ENCODE measurements at regions not wholly inside any gene's neighbourhood (a gene's known extent, or its start where the extent isn't known, plus 50 kb on each side); places are given as distances from the start of the nearest gene placed in this dataset.
"Not testable (repeated sequence)": the region's sequence is repeated elsewhere in the genome, so short reads cannot be mapped to it uniquely, and the experiment has no call there.

- Mint-ChIP-seq H3K27me3 (ENCODE audit: low read depth) (no peaks in the 10 kb centered on the region), H3K27ac (no peak overlapping the region), H3K9me3 (peaks cover 35% of the 10 kb centered on the region), H3K4me1 (ENCODE audit: low read depth) (no peaks in the 10 kb centered on the region), H3K36me3 (ENCODE audit: low read depth) (no peaks in the 10 kb centered on the region), H3K4me3 (ENCODE audit: low read depth) (no peak overlapping the region)
- intact Hi-C loops (cut with micrococcal nuclease): no loop called here
- no peak for DNase-seq (ENCODE audit: low spot score)
These were observed 145.9 kb upstream of the ZFP42 start for GRCh38 chr4:187849556-187850225.

DNA sequence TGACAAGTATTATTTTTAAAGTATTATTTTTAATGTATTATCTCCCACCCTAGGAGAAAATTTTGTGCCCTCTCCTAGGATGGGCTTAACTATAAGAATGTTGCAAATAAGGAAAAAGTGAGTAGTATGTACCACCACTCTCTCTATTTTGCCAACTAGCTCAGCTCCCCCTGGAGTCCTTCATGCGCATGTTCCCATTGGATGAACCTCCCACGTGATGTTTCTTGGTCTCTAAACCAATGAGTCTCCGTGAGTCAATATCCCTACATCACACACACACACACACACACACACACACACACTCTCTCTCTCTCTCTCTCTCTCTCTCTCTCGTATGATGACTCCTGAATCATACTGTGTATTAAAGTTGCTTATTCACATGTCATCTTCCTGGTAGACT lies 129.7 kb upstream of the ZFP42 start:
- Mint-ChIP-seq H3K4me3 (ENCODE audit: low read depth) (no peak overlapping the region), H3K27me3 (ENCODE audit: low read depth) (no peaks in the 10 kb centered on the region), H3K27ac (no peak overlapping the region), H3K36me3 (ENCODE audit: low read depth) (no peaks in the 10 kb centered on the region), H3K9me3 (peaks cover 26% of the 10 kb centered on the region), H3K4me1 (ENCODE audit: low read depth) (no peaks in the 10 kb centered on the region)
- intact Hi-C loops (cut with micrococcal nuclease): no loop called here
- DNase-seq (ENCODE audit: low spot score): no peak

DNA sequence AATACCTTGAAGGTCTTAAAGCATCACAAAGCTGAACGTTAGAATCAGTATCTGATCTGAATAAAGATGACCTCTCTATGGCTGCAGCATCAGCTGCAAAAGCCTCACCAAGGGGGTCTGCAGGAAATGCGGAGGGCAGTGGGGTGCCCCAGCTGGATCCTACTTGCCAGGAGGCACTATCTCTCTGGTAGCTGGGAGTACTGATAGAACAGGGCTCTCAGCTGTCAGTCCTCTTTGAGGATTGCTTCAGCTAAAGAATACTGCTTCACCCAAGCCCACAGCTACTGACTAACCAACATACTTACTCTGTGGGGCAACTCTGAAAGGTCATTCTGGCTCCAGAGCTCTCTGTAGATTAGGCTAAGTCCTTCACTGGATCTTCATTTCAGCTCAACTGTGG lies 112.5 kb upstream of the ZFP42 start:
- H3K4me1 Mint-ChIP-seq (ENCODE audit: low read depth): no peaks in the 10 kb centered on the region
- no peak for DNase-seq (ENCODE audit: low spot score)
- H3K9me3 Mint-ChIP-seq: peaks cover 37% of the 10 kb centered on the region
- intact Hi-C loops (cut with micrococcal nuclease): no loop called here
- no peak overlapping the region for H3K4me3 Mint-ChIP-seq (ENCODE audit: low read depth)
- H3K36me3 Mint-ChIP-seq (ENCODE audit: low read depth): no peaks in the 10 kb centered on the region
- H3K27ac Mint-ChIP-seq: no peak overlapping the region
- H3K27me3 Mint-ChIP-seq (ENCODE audit: low read depth): no peaks in the 10 kb centered on the region

DNA sequence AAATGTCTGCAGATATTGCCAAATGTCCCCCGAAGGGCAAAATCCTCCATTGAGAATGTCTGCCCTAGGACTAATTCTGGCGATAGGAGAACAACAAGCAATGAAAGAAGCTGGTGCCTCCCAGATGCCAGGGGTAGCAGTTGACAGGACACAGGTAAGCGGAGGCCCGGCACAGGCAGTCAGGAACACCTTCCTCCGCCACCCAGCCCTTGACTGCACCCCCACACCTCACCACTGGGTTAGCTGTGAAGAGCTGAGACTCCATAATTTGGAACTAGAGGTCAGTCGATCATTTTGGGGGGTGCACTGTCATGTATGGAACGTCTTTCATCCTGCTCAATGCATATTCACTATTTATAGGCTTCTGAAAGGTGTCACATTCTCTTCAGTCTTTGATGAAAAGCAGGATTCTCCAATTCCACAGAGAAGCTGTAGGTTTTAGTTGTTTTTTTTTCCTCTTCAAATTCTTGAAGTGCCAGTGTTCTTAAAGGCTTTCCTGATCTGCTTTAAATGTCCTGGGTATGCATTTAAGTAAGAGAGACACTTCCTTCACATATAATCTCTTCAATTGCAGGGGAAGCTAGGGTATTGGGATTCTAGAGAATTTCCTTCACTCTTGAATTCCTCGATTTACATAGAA lies 111.6 kb upstream of the ZFP42 start:
- Mint-ChIP-seq H3K4me1 (ENCODE audit: low read depth) (no peaks in the 10 kb centered on the region), H3K27me3 (ENCODE audit: low read depth) (no peaks in the 10 kb centered on the region), H3K4me3 (ENCODE audit: low read depth) (no peak overlapping the region), H3K9me3 (peaks cover 39% of the 10 kb centered on the region), H3K36me3 (ENCODE audit: low read depth) (no peaks in the 10 kb centered on the region), H3K27ac (no peak overlapping the region)
- intact Hi-C loops (cut with micrococcal nuclease): no loop called here
- DNase-seq (ENCODE audit: low spot score): no peak

DNA sequence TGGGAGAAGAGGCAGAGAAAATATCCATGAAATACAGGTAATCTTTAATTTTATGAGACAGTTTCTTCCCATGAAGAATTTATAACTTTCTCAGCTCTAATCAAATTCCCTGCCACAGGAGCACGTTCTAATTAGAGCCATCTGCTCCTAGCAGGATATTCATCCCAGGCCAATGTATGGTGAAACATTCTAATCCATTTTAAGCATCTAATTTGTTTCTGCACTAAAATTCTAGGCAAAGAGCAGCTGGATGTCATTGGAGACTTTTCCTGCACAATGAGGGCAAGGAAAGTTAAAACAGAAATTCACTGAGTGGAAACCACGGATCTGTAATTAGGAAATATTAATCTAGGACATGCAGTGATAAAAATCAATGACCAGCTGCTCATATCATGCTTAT lies 107.7 kb upstream of the ZFP42 start:
- no peak for DNase-seq (ENCODE audit: low spot score)
- no peaks in the 10 kb centered on the region for H3K36me3 Mint-ChIP-seq (ENCODE audit: low read depth)
- peaks cover 45% of the 10 kb centered on the region for H3K9me3 Mint-ChIP-seq
- H3K4me1 Mint-ChIP-seq (ENCODE audit: low read depth): no peaks in the 10 kb centered on the region
- H3K27ac Mint-ChIP-seq: no peak overlapping the region
- H3K4me3 Mint-ChIP-seq (ENCODE audit: low read depth): no peak overlapping the region
- intact Hi-C loops (cut with micrococcal nuclease): no loop called here
- H3K27me3 Mint-ChIP-seq (ENCODE audit: low read depth): no peaks in the 10 kb centered on the region

DNA sequence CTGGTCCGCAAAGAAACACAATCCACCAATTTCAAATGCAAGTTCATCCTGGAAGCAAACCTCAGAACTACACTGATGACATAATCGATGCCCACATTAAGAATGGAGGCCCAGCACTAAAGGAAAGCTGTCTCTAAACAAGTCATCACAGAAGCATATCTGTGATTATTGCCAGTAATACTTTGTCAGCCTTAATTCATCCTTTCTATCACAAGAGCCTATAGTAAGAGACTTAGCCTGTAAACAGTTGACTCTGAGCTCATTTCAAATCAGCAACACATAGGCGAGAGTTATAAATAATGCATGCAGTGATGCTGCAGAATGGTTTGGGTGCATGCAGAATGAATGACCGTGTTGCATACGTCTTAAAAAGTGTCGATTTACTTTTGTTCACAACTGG lies 105.9 kb upstream of the ZFP42 start:
- H3K9me3 Mint-ChIP-seq: peaks cover 51% of the 10 kb centered on the region
- no peak overlapping the region for H3K4me3 Mint-ChIP-seq (ENCODE audit: low read depth)
- no peaks in the 10 kb centered on the region for H3K27me3 Mint-ChIP-seq (ENCODE audit: low read depth)
- H3K27ac Mint-ChIP-seq: no peak overlapping the region
- no peaks in the 10 kb centered on the region for H3K4me1 Mint-ChIP-seq (ENCODE audit: low read depth)
- H3K36me3 Mint-ChIP-seq (ENCODE audit: low read depth): no peaks in the 10 kb centered on the region
- intact Hi-C loops (cut with micrococcal nuclease): no loop called here
- no peak for DNase-seq (ENCODE audit: low spot score)

- no peak for DNase-seq (ENCODE audit: low spot score)
- Mint-ChIP-seq H3K27me3 (ENCODE audit: low read depth) (no peaks in the 10 kb centered on the region), H3K36me3 (ENCODE audit: low read depth) (no peaks in the 10 kb centered on the region), H3K27ac (no peak overlapping the region), H3K4me3 (ENCODE audit: low read depth) (no peak overlapping the region), H3K9me3 (peaks cover 42% of the 10 kb centered on the region), H3K4me1 (ENCODE audit: low read depth) (no peaks in the 10 kb centered on the region)
- intact Hi-C loops (cut with micrococcal nuclease): no loop called here
These were observed 102.2 kb upstream of the ZFP42 start for GRCh38 chr4:187893418-187893817.

DNA sequence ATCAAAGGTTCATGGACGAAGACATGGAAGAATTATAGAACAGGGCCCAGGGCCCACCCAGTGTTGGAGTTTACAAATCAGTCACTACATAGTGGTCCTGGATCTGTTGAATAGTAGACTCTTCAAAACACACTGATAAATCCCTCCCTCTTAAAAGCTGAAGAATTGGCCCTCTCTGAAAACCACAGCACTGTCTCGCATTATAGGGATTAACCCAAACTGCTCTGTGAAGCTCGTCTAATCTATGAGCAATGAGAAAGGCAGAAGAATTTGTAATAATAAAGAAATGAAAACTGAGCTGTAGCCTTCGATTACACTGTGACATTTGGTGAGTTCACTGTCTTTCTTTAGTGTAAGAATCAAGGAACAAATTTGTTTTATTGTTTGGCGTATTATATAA lies 92.5 kb upstream of the ZFP42 start:
- H3K27ac Mint-ChIP-seq: no peak overlapping the region
- intact Hi-C loops (cut with micrococcal nuclease): no loop called here
- no peak overlapping the region for H3K4me3 Mint-ChIP-seq (ENCODE audit: low read depth)
- no peaks in the 10 kb centered on the region for H3K36me3 Mint-ChIP-seq (ENCODE audit: low read depth)
- H3K4me1 Mint-ChIP-seq (ENCODE audit: low read depth): no peaks in the 10 kb centered on the region
- H3K27me3 Mint-ChIP-seq (ENCODE audit: low read depth): no peaks in the 10 kb centered on the region
- peaks cover 37% of the 10 kb centered on the region for H3K9me3 Mint-ChIP-seq
- no peak for DNase-seq (ENCODE audit: low spot score)

- H3K4me3 Mint-ChIP-seq (ENCODE audit: low read depth): no peak overlapping the region
- no peaks in the 10 kb centered on the region for H3K36me3 Mint-ChIP-seq (ENCODE audit: low read depth)
- no peaks in the 10 kb centered on the region for H3K27me3 Mint-ChIP-seq (ENCODE audit: low read depth)
- no peak for DNase-seq (ENCODE audit: low spot score)
- peaks cover 35% of the 10 kb centered on the region for H3K9me3 Mint-ChIP-seq
- H3K27ac Mint-ChIP-seq: no peak overlapping the region
- intact Hi-C loops (cut with micrococcal nuclease): no loop called here
- no peaks in the 10 kb centered on the region for H3K4me1 Mint-ChIP-seq (ENCODE audit: low read depth)
These were observed 91.9 kb upstream of the ZFP42 start for GRCh38 chr4:187903700-187904099.

DNA sequence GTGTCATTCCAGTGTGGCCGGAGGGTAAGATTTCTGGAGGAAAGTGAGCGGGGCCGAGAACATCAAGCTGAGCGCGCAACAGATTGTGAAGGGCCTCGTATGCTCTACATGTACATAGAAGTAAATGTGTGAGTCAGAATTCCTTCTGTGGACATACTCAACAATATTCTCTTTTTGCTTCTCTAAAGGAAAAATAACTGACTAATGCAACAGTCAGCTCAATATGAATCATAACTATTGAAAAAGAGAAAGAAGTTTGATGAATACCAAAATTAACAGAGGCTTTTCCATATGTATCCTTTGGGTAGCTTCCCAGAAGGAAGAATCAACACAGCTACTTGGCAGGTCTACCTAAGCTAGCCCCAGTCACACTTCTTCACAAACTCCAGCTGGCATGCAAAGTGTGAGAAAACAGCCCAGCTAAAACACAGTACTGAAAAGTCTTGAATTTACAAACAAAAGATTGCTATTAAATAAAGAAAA lies 87.5 kb upstream of the ZFP42 start:
- H3K9me3 Mint-ChIP-seq: peaks cover 5% of the 10 kb centered on the region
- DNase-seq (ENCODE audit: low spot score): no peak
- intact Hi-C loops (cut with micrococcal nuclease): no loop called here

DNA sequence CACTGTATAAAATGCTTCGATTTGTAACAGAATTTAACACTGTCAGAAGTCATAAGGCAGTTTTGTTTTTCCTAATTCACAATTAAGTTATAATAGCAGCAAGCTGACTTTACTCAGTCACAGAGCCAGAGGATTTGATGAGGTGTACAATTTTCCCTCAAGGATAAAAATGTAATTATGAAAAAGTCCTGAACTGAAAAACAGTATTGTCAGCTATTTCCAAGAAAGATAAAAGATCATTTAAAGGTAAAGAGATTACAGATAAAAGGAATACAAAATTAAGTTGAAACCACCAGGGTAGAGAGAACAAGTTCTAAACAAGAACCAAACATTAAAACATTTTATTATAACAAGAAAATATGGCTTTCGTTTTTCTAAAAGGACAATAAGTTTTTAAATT lies 86.8 kb upstream of the ZFP42 start:
- intact Hi-C loops (cut with micrococcal nuclease): no loop called here
- H3K27me3 Mint-ChIP-seq (ENCODE audit: low read depth): no peaks in the 10 kb centered on the region
- no peaks in the 10 kb centered on the region for H3K4me1 Mint-ChIP-seq (ENCODE audit: low read depth)
- no peak for DNase-seq (ENCODE audit: low spot score)
- no peak overlapping the region for H3K4me3 Mint-ChIP-seq (ENCODE audit: low read depth)
- no peaks in the 10 kb centered on the region for H3K36me3 Mint-ChIP-seq (ENCODE audit: low read depth)
- no peak overlapping the region for H3K27ac Mint-ChIP-seq
- peaks cover 9% of the 10 kb centered on the region for H3K9me3 Mint-ChIP-seq

More for the DNA sequence above, 87.5 kb upstream of the ZFP42 start:
- Mint-ChIP-seq H3K4me1 (ENCODE audit: low read depth) (no peaks in the 10 kb centered on the region), H3K4me3 (ENCODE audit: low read depth) (no peak overlapping the region), H3K36me3 (ENCODE audit: low read depth) (no peaks in the 10 kb centered on the region), H3K27ac (no peak overlapping the region), H3K27me3 (ENCODE audit: low read depth) (no peaks in the 10 kb centered on the region)

DNA sequence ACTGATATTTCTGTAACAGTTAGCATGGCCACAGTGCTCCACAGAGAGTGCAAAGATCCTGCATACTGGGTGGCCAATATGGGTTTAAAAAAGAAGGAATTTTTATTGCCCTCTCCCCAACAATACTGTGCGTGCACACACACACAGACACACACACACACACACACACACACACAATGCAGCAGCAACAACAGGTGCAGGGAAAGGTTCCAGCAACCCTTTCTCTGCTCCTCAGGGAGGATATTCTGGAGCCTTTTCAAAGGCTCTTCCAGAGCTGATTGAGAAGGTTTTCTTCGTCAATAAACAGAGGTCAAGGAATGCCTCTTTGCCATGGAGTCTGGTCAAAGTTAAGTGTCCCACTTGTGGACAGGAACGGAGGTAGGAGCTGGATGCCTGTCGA lies 84.8 kb upstream of the ZFP42 start:
- peaks cover 19% of the 10 kb centered on the region for H3K9me3 Mint-ChIP-seq
- H3K27me3 Mint-ChIP-seq (ENCODE audit: low read depth): no peaks in the 10 kb centered on the region
- H3K4me3 Mint-ChIP-seq (ENCODE audit: low read depth): no peak overlapping the region
- intact Hi-C loops (cut with micrococcal nuclease): no loop called here
- no peaks in the 10 kb centered on the region for H3K4me1 Mint-ChIP-seq (ENCODE audit: low read depth)
- no peak overlapping the region for H3K27ac Mint-ChIP-seq
- H3K36me3 Mint-ChIP-seq (ENCODE audit: low read depth): no peaks in the 10 kb centered on the region
- no peak for DNase-seq (ENCODE audit: low spot score)

- H3K27ac Mint-ChIP-seq; H3K4me1 Mint-ChIP-seq (ENCODE audit: low read depth); H3K27me3 Mint-ChIP-seq (ENCODE audit: low read depth); DNase-seq (ENCODE audit: low spot score); intact Hi-C loops (cut with micrococcal nuclease); H3K4me3 Mint-ChIP-seq (ENCODE audit: low read depth); H3K36me3 Mint-ChIP-seq (ENCODE audit: low read depth): not testable (repeated sequence)
- peaks cover 37% of the 10 kb centered on the region for H3K9me3 Mint-ChIP-seq
These were observed 80.2 kb upstream of the ZFP42 start for GRCh38 chr4:187915406-187915805.

Data from activated T-helper 2 cell treated with anti-CD3 and anti-CD28 coated beads, Interferon-gamma antibody, Interleukin-2, Interleukin-4, amounts not matched to agents 10 μg/mL and 5 μg/mL and 100 μg/mL, durations not matched to agents 14 hours and 24 hours and 36 hours (primary cell).